Liver (tissue), 8 donors: ENCODE measurements at regions not wholly inside any gene's neighbourhood (a gene's known extent, or its start where the extent isn't known, plus 50 kb on each side); places are given as distances from the start of the nearest gene placed in this dataset.

Experiments
- DNase-seq: peaks from one replicate; pipeline ENCODE4 v3.0.0-alpha.2; 2017; ENCODE audit warnings: low spot score
- H3K27ac ChIP-seq, 2 donors: one replicate each; pipeline ENCODE4 v1.7.0; 2013; ENCODE audit warnings: inconsistent platforms in 2 of 2, low read length in 2 of 2, control low read depth in 1 of 2, low read depth in 1 of 2, mild to moderate bottlenecking in 1 of 2
- H3K27me3 ChIP-seq, 4 donors: one replicate each; pipeline versions ENCODE4 v1.6.1 to v1.7.0; 2013; ENCODE audit warnings: low read length in 3 of 4, inconsistent platforms in 1 of 4, mild to moderate bottlenecking in 1 of 4, moderate library complexity in 1 of 4; ENCODE audit not compliant: control insufficient read depth in 4 of 4, insufficient read depth in 4 of 4
- H3K36me3 ChIP-seq, 4 donors: one replicate each; pipeline versions ENCODE4 v1.6.1 to v1.7.0; 2013; ENCODE audit warnings: low read length in 3 of 4, mild to moderate bottlenecking in 3 of 4, low read depth in 1 of 4, moderate library complexity in 1 of 4; ENCODE audit not compliant: control insufficient read depth in 4 of 4, insufficient read depth in 3 of 4
- H3K4me1 ChIP-seq, 4 donors: one replicate each; pipeline versions ENCODE4 v1.6.1 to v1.7.0; 2013; ENCODE audit warnings: low read length in 3 of 4, mild to moderate bottlenecking in 3 of 4, moderate library complexity in 1 of 4; ENCODE audit not compliant: control insufficient read depth in 4 of 4, insufficient read depth in 4 of 4
- H3K4me3 ChIP-seq, 3 donors: one replicate each; pipeline versions ENCODE4 v1.6.1 to v1.7.0; 2013; ENCODE audit warnings: low read length in 3 of 3, control low read depth in 1 of 3, low read depth in 1 of 3, mild to moderate bottlenecking in 1 of 3
- H3K9ac ChIP-seq, 2 donors: one replicate each; pipeline ENCODE4 v1.7.0; 2013; ENCODE audit warnings: low read length in 2 of 2, mild to moderate bottlenecking in 2 of 2, moderate library complexity in 2 of 2, control low read depth in 1 of 2, low read depth in 1 of 2
- H3K9me3 ChIP-seq, 4 donors: one replicate each; pipeline versions ENCODE4 v1.6.1 to v1.7.0; 2013; ENCODE audit warnings: low read length in 3 of 4; ENCODE audit not compliant: control insufficient read depth in 4 of 4
- EGR1 ChIP-seq, 2 donors: IDR thresholded peaks; 2 replicates each; pipeline ENCODE4 v1.6.1; 2016 to 2018; ENCODE audit warnings: antibody characterized with exemption in 2 of 2, low read depth in 2 of 2
- FOXA1 ChIP-seq: IDR thresholded peaks from 2 replicates; pipeline ENCODE4 v1.6.1; 2016; ENCODE audit warnings: antibody characterized with exemption
- FOXA2 ChIP-seq: IDR thresholded peaks from 2 replicates; pipeline ENCODE4 v1.6.1; 2016; ENCODE audit warnings: antibody characterized with exemption
- GABPA ChIP-seq, 2 donors: IDR thresholded peaks in 1 of 2; conservative IDR thresholded peaks in 1 of 2; 2 replicates each; pipeline ENCODE4 v1.6.1; 2016; ENCODE audit warnings: antibody characterized with exemption in 2 of 2, mild to moderate bottlenecking in 1 of 2, moderate library complexity in 1 of 2
- HNF4A ChIP-seq, 2 donors: conservative IDR thresholded peaks; 2 replicates each; pipeline ENCODE4 v1.6.1; 2016; ENCODE audit warnings: antibody characterized with exemption in 2 of 2, mild to moderate bottlenecking in 2 of 2
- HNF4G ChIP-seq: IDR thresholded peaks from 2 replicates; pipeline ENCODE4 v1.6.1; 2016; ENCODE audit warnings: antibody characterized with exemption
- JUND ChIP-seq, 2 donors: IDR thresholded peaks; 2 replicates each; pipeline ENCODE4 v1.6.1; 2016; ENCODE audit warnings: antibody characterized with exemption in 2 of 2
- NR2F2 ChIP-seq: IDR thresholded peaks from 2 replicates; pipeline ENCODE4 v1.6.1; 2016; ENCODE audit warnings: antibody characterized with exemption
- RXRA ChIP-seq, 2 donors: IDR thresholded peaks; 2 replicates each; pipeline ENCODE4 v1.6.1; 2017 to 2018; ENCODE audit warnings: antibody characterized with exemption in 2 of 2, mild to moderate bottlenecking in 1 of 2
- SP1 ChIP-seq: IDR thresholded peaks from 2 replicates; pipeline ENCODE4 v1.6.1; 2018; ENCODE audit warnings: antibody characterized with exemption, mild to moderate bottlenecking
- TAF1 ChIP-seq: conservative IDR thresholded peaks from 2 replicates; pipeline ENCODE4 v1.6.1; 2016; ENCODE audit warnings: antibody characterized with exemption, mild to moderate bottlenecking
- YY1 ChIP-seq: IDR thresholded peaks from 2 replicates; pipeline ENCODE4 v1.6.1; 2016; ENCODE audit warnings: antibody characterized with exemption, mild to moderate bottlenecking
- WGBS: extraction: QIAGEN DNeasy Blood & Tissue Kit; methylation state at CpG from one replicate; pipeline ENCODE4 v1.1.7; 2013; 5-methylcytosine and 5-hydroxymethylcytosine counted together
- TF ChIP-seq, protein P1 (sequence below): IDR thresholded peaks from 2 replicates; pipeline ENCODE4 v1.6.1; 2016; ENCODE audit warnings: antibody characterized with exemption, mild to moderate bottlenecking
- TF ChIP-seq, protein P2 (sequence below): fragments of 150-350 bp; IDR thresholded peaks from 2 replicates; pipeline ENCODE4 v1.5.1; 2017; ENCODE audit warnings: improper control_type of control experiment, low read depth, low read length; ENCODE audit not compliant: missing input control
- TF ChIP-seq, protein P3 (sequence below): IDR thresholded peaks from 2 replicates; pipeline ENCODE4 v1.6.1; 2016; ENCODE audit warnings: antibody characterized with exemption
- TF ChIP-seq, protein P4 (sequence below): IDR thresholded peaks from 2 replicates; pipeline ENCODE4 v1.6.1; 2016; ENCODE audit warnings: antibody characterized with exemption
- TF ChIP-seq, protein P5 (sequence below): IDR thresholded peaks from 2 replicates; pipeline ENCODE4 v1.6.1; 2016; ENCODE audit warnings: antibody characterized with exemption
- donor health status: healthy.
- donor health status: healthy.
- donor health status: healthy.
- donor health status: healthy.
- donor health status: healthy.

DNA sequence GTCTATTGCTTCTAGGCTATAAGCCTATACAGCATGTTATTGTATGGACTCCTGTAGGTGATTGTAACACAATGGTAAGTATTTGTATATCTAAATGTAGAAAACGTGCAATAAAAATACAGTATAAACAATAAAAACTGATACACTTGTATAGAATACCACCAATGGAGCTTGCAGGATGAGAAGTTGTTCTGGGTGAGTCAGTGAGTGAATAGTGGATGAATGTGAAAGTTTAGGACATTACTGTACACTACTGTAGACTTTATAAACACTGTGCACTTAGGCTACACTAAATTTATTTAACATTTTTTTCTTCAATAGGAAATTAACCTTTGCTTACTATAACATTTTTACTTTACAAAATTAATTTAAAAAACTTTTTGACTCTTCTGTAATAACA is 679.2 kb upstream of the ZNF804A start:
- Histone ChIP-seq H3K27ac (no peak overlapping the region), H3K4me1 (no peaks in the 10 kb centered on the region), H3K36me3 (no peaks in the 10 kb centered on the region), H3K9ac (no peak overlapping the region), H3K4me3 (no peak overlapping the region), H3K27me3 (no peaks in the 10 kb centered on the region), H3K9me3 (no peaks in the 10 kb centered on the region)
- TF ChIP-seq, protein P1, sequence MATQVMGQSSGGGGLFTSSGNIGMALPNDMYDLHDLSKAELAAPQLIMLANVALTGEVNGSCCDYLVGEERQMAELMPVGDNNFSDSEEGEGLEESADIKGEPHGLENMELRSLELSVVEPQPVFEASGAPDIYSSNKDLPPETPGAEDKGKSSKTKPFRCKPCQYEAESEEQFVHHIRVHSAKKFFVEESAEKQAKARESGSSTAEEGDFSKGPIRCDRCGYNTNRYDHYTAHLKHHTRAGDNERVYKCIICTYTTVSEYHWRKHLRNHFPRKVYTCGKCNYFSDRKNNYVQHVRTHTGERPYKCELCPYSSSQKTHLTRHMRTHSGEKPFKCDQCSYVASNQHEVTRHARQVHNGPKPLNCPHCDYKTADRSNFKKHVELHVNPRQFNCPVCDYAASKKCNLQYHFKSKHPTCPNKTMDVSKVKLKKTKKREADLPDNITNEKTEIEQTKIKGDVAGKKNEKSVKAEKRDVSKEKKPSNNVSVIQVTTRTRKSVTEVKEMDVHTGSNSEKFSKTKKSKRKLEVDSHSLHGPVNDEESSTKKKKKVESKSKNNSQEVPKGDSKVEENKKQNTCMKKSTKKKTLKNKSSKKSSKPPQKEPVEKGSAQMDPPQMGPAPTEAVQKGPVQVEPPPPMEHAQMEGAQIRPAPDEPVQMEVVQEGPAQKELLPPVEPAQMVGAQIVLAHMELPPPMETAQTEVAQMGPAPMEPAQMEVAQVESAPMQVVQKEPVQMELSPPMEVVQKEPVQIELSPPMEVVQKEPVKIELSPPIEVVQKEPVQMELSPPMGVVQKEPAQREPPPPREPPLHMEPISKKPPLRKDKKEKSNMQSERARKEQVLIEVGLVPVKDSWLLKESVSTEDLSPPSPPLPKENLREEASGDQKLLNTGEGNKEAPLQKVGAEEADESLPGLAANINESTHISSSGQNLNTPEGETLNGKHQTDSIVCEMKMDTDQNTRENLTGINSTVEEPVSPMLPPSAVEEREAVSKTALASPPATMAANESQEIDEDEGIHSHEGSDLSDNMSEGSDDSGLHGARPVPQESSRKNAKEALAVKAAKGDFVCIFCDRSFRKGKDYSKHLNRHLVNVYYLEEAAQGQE: no peak
- TF ChIP-seq HNF4G (no peak), SP1 (no peak), NR2F2 (no peak), TAF1 (no peak), FOXA2 (no peak), YY1 (no peak), GABPA (IDR thresholded peaks at IDR 0.05 in 1 of 2, conservative IDR thresholded peaks at IDR 0.05 in 1 of 2) (no peak), EGR1 (IDR thresholded peaks at IDR 0.05; ENCODE audit: low read depth in 2 of 2) (no peak), FOXA1 (no peak), RXRA (IDR thresholded peaks at IDR 0.05) (no peak)
- TF ChIP-seq, protein P2, sequence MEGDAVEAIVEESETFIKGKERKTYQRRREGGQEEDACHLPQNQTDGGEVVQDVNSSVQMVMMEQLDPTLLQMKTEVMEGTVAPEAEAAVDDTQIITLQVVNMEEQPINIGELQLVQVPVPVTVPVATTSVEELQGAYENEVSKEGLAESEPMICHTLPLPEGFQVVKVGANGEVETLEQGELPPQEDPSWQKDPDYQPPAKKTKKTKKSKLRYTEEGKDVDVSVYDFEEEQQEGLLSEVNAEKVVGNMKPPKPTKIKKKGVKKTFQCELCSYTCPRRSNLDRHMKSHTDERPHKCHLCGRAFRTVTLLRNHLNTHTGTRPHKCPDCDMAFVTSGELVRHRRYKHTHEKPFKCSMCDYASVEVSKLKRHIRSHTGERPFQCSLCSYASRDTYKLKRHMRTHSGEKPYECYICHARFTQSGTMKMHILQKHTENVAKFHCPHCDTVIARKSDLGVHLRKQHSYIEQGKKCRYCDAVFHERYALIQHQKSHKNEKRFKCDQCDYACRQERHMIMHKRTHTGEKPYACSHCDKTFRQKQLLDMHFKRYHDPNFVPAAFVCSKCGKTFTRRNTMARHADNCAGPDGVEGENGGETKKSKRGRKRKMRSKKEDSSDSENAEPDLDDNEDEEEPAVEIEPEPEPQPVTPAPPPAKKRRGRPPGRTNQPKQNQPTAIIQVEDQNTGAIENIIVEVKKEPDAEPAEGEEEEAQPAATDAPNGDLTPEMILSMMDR: no peak
- TF ChIP-seq, protein P3, sequence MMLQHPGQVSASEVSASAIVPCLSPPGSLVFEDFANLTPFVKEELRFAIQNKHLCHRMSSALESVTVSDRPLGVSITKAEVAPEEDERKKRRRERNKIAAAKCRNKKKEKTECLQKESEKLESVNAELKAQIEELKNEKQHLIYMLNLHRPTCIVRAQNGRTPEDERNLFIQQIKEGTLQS: no peak
- TF ChIP-seq, protein P4, sequence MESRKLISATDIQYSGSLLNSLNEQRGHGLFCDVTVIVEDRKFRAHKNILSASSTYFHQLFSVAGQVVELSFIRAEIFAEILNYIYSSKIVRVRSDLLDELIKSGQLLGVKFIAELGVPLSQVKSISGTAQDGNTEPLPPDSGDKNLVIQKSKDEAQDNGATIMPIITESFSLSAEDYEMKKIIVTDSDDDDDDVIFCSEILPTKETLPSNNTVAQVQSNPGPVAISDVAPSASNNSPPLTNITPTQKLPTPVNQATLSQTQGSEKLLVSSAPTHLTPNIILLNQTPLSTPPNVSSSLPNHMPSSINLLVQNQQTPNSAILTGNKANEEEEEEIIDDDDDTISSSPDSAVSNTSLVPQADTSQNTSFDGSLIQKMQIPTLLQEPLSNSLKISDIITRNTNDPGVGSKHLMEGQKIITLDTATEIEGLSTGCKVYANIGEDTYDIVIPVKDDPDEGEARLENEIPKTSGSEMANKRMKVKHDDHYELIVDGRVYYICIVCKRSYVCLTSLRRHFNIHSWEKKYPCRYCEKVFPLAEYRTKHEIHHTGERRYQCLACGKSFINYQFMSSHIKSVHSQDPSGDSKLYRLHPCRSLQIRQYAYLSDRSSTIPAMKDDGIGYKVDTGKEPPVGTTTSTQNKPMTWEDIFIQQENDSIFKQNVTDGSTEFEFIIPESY: no peak
- WGBS: 21% methylated on average over 1 of the region's 1 CpG
- DNase-seq: no peak

DNA sequence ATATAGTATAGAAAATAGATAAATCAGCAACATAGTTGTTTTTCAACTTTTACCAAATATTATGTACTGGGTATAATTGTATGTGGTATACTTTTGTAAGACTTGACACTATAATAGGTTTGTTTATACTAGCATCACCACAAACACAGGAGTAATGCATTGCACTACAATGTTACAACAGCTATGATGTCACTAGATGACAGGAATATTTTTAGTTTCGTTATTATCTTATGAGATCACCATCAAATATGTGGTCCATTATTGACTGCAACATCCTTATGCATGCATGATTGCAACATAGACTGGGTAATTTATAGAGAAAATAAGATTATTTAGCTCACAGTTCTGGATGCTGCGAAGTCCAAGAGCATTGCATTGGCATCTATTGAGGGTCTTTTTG is 678.4 kb upstream of the ZNF804A start:
- Histone ChIP-seq H3K9me3 (no peaks in the 10 kb centered on the region), H3K27ac (no peak overlapping the region), H3K4me1 (no peaks in the 10 kb centered on the region), H3K27me3 (no peaks in the 10 kb centered on the region), H3K4me3 (no peak overlapping the region), H3K36me3 (no peaks in the 10 kb centered on the region), H3K9ac (no peak overlapping the region)
- TF ChIP-seq JUND (IDR thresholded peaks at IDR 0.05) (no peak), FOXA2 (no peak), GABPA (IDR thresholded peaks at IDR 0.05 in 1 of 2, conservative IDR thresholded peaks at IDR 0.05 in 1 of 2) (no peak), EGR1 (IDR thresholded peaks at IDR 0.05; ENCODE audit: low read depth in 2 of 2) (no peak), HNF4A (conservative IDR thresholded peaks at IDR 0.05) (no peak)
- TF ChIP-seq, protein P5, sequence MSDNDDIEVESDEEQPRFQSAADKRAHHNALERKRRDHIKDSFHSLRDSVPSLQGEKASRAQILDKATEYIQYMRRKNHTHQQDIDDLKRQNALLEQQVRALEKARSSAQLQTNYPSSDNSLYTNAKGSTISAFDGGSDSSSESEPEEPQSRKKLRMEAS: no peak
- TF ChIP-seq, protein P1: no peak
- TF ChIP-seq, protein P2: no peak
- WGBS: 69% methylated on average over 2 of the region's 2 CpGs
- no peak for DNase-seq
